GM04503 (cell line): ENCODE measurements at regions not wholly inside any gene's neighbourhood (a gene's known extent, or its start where the extent isn't known, plus 50 kb on each side); places are given as distances from the start of the nearest gene placed in this dataset.

Source experiments
- DNase-seq: peaks from one replicate; pipeline ENCODE4 v3.0.0-alpha.2; 2012; ENCODE audit warnings: low read depth

GRCh38 chr5:74226716-74227485 is 413.6 kb downstream of the ENC1 start:
- no peak for DNase-seq

GRCh38 chr5:74225587-74225986 is 414.9 kb downstream of the ENC1 start:
- no peak for DNase-seq

- DNase-seq, result no peak
These were observed 416.2 kb downstream of the ENC1 start for GRCh38 chr5:74224331-74224730.

- DNase-seq, result no peak
These were observed 417.7 kb downstream of the ENC1 start for GRCh38 chr5:74222806-74223205.

- no peak for DNase-seq
These were observed 419.1 kb downstream of the ENC1 start for GRCh38 chr5:74221413-74221812.

GRCh38 chr5:74216012-74216411 is 424.5 kb downstream of the ENC1 start:
- DNase-seq, result no peak

GRCh38 chr5:74212336-74212735 is 428.2 kb downstream of the ENC1 start:
- no peak for DNase-seq

- DNase-seq, result no peak
These were observed 431.0 kb downstream of the ENC1 start for GRCh38 chr5:74209571-74209970.

- peak; percentile 60 for DNase-seq
These were observed 433.7 kb downstream of the ENC1 start for GRCh38 chr5:74206579-74207550.

- DNase-seq, result no peak
These were observed 434.6 kb downstream of the ENC1 start for GRCh38 chr5:74205767-74206578.

- DNase-seq, result no peak
These were observed 439.0 kb downstream of the ENC1 start for GRCh38 chr5:74201334-74202081.

- DNase-seq, result no peak
These were observed 440.0 kb downstream of the ENC1 start for GRCh38 chr5:74200560-74200959.

- DNase-seq, result peak; percentile 65
These were observed 440.9 kb downstream of the ENC1 start for GRCh38 chr5:74199436-74200210.

- no peak for DNase-seq
These were observed 441.5 kb downstream of the ENC1 start for GRCh38 chr5:74199005-74199404.

- DNase-seq, result no peak
These were observed 442.4 kb downstream of the ENC1 start for GRCh38 chr5:74198156-74198555.

GRCh38 chr5:74196233-74196632 is 444.3 kb downstream of the ENC1 start:
- DNase-seq, result no peak

GRCh38 chr5:74194196-74194595 is 446.3 kb downstream of the ENC1 start:
- DNase-seq, result no peak

- DNase-seq, result no peak
These were observed 447.8 kb downstream of the ENC1 start for GRCh38 chr5:74192606-74193299.

GRCh38 chr5:74188351-74189105 is 452.0 kb downstream of the ENC1 start:
- no peak for DNase-seq
